KMS-11 (cell line): ENCODE measurements at regions not wholly inside any gene's neighbourhood (a gene's known extent, or its start where the extent isn't known, plus 50 kb on each side); places are given as distances from the start of the nearest gene placed in this dataset.

Experiments
- H2AFZ ChIP-seq: fragments of 200-600 bp; sonication (generic); 2 replicates; pipeline ENCODE4 v1.6.1; 2016; ENCODE audit warnings: antibody characterized with exemption, mixed run types, low read depth
- H3K27ac ChIP-seq: fragments of 200-600 bp; sonication (generic); 2 replicates; pipeline ENCODE4 v1.6.1; 2016; ENCODE audit warnings: mild to moderate bottlenecking, mixed run types
- H3K27me3 ChIP-seq: fragments of 200-600 bp; sonication (generic); 2 replicates; pipeline ENCODE4 v1.6.1; 2017; ENCODE audit warnings: mild to moderate bottlenecking, low read depth, mixed run types, moderate library complexity; ENCODE audit not compliant: insufficient read depth
- H3K36me3 ChIP-seq: fragments of 200-600 bp; sonication (generic); 2 replicates; pipeline ENCODE4 v1.6.1; 2017; ENCODE audit warnings: mild to moderate bottlenecking, mixed run types; ENCODE audit not compliant: insufficient read depth
- H3K4me1 ChIP-seq: fragments of 200-600 bp; sonication (generic); 2 replicates; pipeline ENCODE4 v1.6.1; 2016; ENCODE audit warnings: mild to moderate bottlenecking, low read depth, mixed run types; ENCODE audit not compliant: poor library complexity, severe bottlenecking
- H3K4me2 ChIP-seq: fragments of 200-600 bp; sonication (generic); 2 replicates; pipeline ENCODE4 v1.7.0; 2016; ENCODE audit warnings: mild to moderate bottlenecking, mixed run types
- H3K4me3 ChIP-seq: fragments of 200-600 bp; sonication (generic); IDR thresholded peaks from 2 replicates; pipeline ENCODE4 v1.6.1; 2017; ENCODE audit warnings: low read depth, low read length, mixed read lengths; ENCODE audit not compliant: insufficient read depth
- H3K79me2 ChIP-seq: fragments of 200-600 bp; sonication (generic); 2 replicates; pipeline ENCODE4 v1.6.1; 2016; ENCODE audit warnings: low read depth, mixed run types; ENCODE audit not compliant: insufficient read depth
- H3K9ac ChIP-seq: fragments of 200-600 bp; sonication (generic); 2 replicates; pipeline ENCODE4 v1.6.1; 2016; ENCODE audit warnings: mild to moderate bottlenecking, mixed run types
- H4K20me1 ChIP-seq: fragments of 200-600 bp; sonication (generic); 2 replicates; pipeline ENCODE4 v1.6.1; 2016; ENCODE audit warnings: mild to moderate bottlenecking, mixed run types; ENCODE audit not compliant: insufficient read depth
- TF ChIP-seq, protein P1 (sequence below): fragments of 200-600 bp; sonication (generic); conservative IDR thresholded peaks from 2 replicates; pipeline ENCODE4 v1.6.1; 2017; ENCODE audit warnings: low read depth, mild to moderate bottlenecking, antibody characterized with exemption, low read length, moderate library complexity, mixed read lengths

DNA sequence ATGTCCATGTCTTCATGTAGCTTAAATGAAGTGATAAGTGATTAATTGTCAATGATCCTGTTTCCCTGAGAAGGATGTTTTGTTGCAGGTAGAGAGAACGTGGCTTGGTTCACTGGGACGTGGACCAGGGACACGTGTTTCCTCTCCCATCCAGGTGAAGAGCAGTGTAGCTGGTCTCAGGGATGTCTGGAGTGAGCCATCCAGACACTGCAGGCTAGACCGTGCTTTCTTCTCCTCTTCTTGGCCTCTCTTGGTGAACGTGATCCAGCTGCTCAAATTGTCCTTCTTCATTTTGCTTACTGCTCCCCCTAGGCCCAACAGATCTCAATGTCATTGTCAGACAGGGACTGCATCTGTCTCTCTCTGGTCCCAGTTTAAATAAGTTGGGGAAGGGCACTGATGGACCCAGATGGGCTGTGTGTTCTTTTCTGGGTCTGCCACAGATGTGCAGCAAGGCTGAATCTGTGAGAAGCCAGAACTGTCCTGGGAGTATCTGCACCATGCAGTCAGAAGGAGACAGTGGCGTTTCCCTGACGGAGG, 263.8 kb downstream of the CYRIA start:
- Histone ChIP-seq H3K36me3 (no peaks in the 10 kb centered on the region), H3K79me2 (no peaks in the 10 kb centered on the region), H3K4me1 (peaks cover 8% of the 10 kb centered on the region), H3K27me3 (no peaks in the 10 kb centered on the region), H3K9ac (no peak overlapping the region), H3K4me3 (no peak overlapping the region), H3K27ac (no peak overlapping the region), H3K4me2 (no peak overlapping the region), H2AFZ (no peak overlapping the region), H4K20me1 (no peaks in the 10 kb centered on the region)
- TF ChIP-seq, protein P1, sequence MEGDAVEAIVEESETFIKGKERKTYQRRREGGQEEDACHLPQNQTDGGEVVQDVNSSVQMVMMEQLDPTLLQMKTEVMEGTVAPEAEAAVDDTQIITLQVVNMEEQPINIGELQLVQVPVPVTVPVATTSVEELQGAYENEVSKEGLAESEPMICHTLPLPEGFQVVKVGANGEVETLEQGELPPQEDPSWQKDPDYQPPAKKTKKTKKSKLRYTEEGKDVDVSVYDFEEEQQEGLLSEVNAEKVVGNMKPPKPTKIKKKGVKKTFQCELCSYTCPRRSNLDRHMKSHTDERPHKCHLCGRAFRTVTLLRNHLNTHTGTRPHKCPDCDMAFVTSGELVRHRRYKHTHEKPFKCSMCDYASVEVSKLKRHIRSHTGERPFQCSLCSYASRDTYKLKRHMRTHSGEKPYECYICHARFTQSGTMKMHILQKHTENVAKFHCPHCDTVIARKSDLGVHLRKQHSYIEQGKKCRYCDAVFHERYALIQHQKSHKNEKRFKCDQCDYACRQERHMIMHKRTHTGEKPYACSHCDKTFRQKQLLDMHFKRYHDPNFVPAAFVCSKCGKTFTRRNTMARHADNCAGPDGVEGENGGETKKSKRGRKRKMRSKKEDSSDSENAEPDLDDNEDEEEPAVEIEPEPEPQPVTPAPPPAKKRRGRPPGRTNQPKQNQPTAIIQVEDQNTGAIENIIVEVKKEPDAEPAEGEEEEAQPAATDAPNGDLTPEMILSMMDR = no peak

DNA sequence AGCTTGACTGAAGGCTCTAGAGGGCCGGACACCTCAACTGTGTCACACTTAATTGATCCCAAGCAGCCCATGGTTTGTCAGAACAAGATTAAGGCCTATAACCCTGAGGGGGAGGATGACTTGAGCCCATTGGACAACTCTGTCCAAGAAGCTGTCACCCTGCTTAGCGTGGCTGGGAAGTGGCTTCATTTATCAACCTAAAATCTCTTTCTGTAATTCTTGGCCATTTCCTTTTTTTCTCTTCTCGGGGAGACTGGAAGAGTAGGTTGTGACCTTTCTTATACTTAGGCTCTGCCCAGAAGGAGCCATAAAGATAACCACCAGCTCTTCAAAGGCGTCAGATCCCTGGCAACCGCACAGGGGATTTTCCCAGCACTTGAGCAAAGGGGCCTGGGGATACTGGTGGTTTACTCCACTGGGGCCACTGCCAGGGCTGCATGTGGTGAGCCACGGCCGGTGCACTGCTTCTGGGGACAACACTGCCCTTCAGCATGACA, 265.5 kb downstream of the CYRIA start:
- no peak overlapping the region for H3K4me3 ChIP-seq
- H3K27ac ChIP-seq = no peak overlapping the region
- H4K20me1 ChIP-seq = no peaks in the 10 kb centered on the region
- H3K27me3 ChIP-seq = no peaks in the 10 kb centered on the region
- H3K9ac ChIP-seq = no peak overlapping the region
- H3K4me1 ChIP-seq = peaks cover 8% of the 10 kb centered on the region
- TF ChIP-seq, protein P1 = no peak
- H3K79me2 ChIP-seq = no peaks in the 10 kb centered on the region
- H3K36me3 ChIP-seq = no peaks in the 10 kb centered on the region
- H2AFZ ChIP-seq = no peak overlapping the region
- H3K4me2 ChIP-seq = no peak overlapping the region

- peaks cover 8% of the 10 kb centered on the region for H3K4me1 ChIP-seq
- H3K4me3 ChIP-seq = no peak overlapping the region
- no peaks in the 10 kb centered on the region for H3K36me3 ChIP-seq
- no peak overlapping the region for H3K27ac ChIP-seq
- H4K20me1 ChIP-seq = no peaks in the 10 kb centered on the region
- H2AFZ ChIP-seq = no peak overlapping the region
- no peak overlapping the region for H3K9ac ChIP-seq
- H3K4me2 ChIP-seq = no peak overlapping the region
- H3K79me2 ChIP-seq = no peaks in the 10 kb centered on the region
- TF ChIP-seq, protein P1 = no peak
- H3K27me3 ChIP-seq = no peaks in the 10 kb centered on the region
Measured at GRCh38 chr2:16398486-16399043, 267.1 kb downstream of the CYRIA start.

- H3K27ac ChIP-seq = no peak overlapping the region
- H3K79me2 ChIP-seq = no peaks in the 10 kb centered on the region
- H3K27me3 ChIP-seq = no peaks in the 10 kb centered on the region
- peaks cover 8% of the 10 kb centered on the region for H3K4me1 ChIP-seq
- H3K9ac ChIP-seq = no peak overlapping the region
- H3K36me3 ChIP-seq = no peaks in the 10 kb centered on the region
- H3K4me3 ChIP-seq = no peak overlapping the region
- no peak overlapping the region for H2AFZ ChIP-seq
- no peak overlapping the region for H3K4me2 ChIP-seq
- H4K20me1 ChIP-seq = no peaks in the 10 kb centered on the region
- TF ChIP-seq, protein P1 = no peak
Measured at GRCh38 chr2:16397681-16398475, 267.8 kb downstream of the CYRIA start.
